ENCODE measurements at regions not wholly inside any gene's neighbourhood (a gene's known extent, or its start where the extent isn't known, plus 50 kb on each side); places are given as distances from the start of the nearest gene placed in this dataset.
A peak's percentile ranks its signal among the peaks of the same experiment; 100 is the strongest.

- no peak for DNase-seq (ENCODE audit: low spot score)
These were observed 796.0 kb upstream of the CHD1 start for GRCh38 chr5:99724732-99725290.

- no peak for DNase-seq (ENCODE audit: low spot score)
These were observed 792.7 kb upstream of the CHD1 start for GRCh38 chr5:99721506-99721905.

- DNase-seq (ENCODE audit: low spot score): no peak
These were observed 787.1 kb upstream of the CHD1 start for GRCh38 chr5:99715921-99716320.

GRCh38 chr5:99706160-99706559 is 777.4 kb upstream of the CHD1 start:
- DNase-seq (ENCODE audit: low spot score): no peak

- DNase-seq (ENCODE audit: low spot score): no peak
These were observed 773.8 kb upstream of the CHD1 start for GRCh38 chr5:99702565-99702964.

- DNase-seq (ENCODE audit: low spot score): no peak
These were observed 766.1 kb upstream of the CHD1 start for GRCh38 chr5:99694884-99695283.

GRCh38 chr5:99686538-99686937 is 757.7 kb upstream of the CHD1 start:
- no peak for DNase-seq (ENCODE audit: low spot score)

- DNase-seq (ENCODE audit: low spot score): no peak
These were observed 747.2 kb upstream of the CHD1 start for GRCh38 chr5:99675974-99676373.

GRCh38 chr5:99674101-99674500 is 745.3 kb upstream of the CHD1 start:
- DNase-seq (ENCODE audit: low spot score): no peak

GRCh38 chr5:99664972-99665371 is 736.2 kb upstream of the CHD1 start:
- no peak for DNase-seq (ENCODE audit: low spot score)

GRCh38 chr5:99651298-99651697 is 722.5 kb upstream of the CHD1 start:
- DNase-seq (ENCODE audit: low spot score): no peak

GRCh38 chr5:99646011-99646647 is 717.3 kb upstream of the CHD1 start:
- DNase-seq (ENCODE audit: low spot score): peak; percentile 8

GRCh38 chr5:99644822-99645221 is 716.0 kb upstream of the CHD1 start:
- DNase-seq (ENCODE audit: low spot score): no peak

GRCh38 chr5:99640646-99641045 is 711.8 kb upstream of the CHD1 start:
- peak; percentile 26 for DNase-seq (ENCODE audit: low spot score)

GRCh38 chr5:99639905-99640304 is 711.1 kb upstream of the CHD1 start:
- no peak for DNase-seq (ENCODE audit: low spot score)

- DNase-seq (ENCODE audit: low spot score): no peak
These were observed 707.9 kb upstream of the CHD1 start for GRCh38 chr5:99636663-99637062.

- DNase-seq (ENCODE audit: low spot score): no peak
These were observed 693.2 kb upstream of the CHD1 start for GRCh38 chr5:99621772-99622681.

- no peak for DNase-seq (ENCODE audit: low spot score)
These were observed 688.5 kb upstream of the CHD1 start for GRCh38 chr5:99617335-99617734.

- DNase-seq (ENCODE audit: low spot score): no peak
These were observed 686.1 kb upstream of the CHD1 start for GRCh38 chr5:99614888-99615287.

- DNase-seq (ENCODE audit: low spot score): peak; percentile 16
These were observed 678.3 kb upstream of the CHD1 start for GRCh38 chr5:99607124-99607523.

- DNase-seq (ENCODE audit: low spot score): no peak
These were observed 677.1 kb upstream of the CHD1 start for GRCh38 chr5:99605904-99606303.

GRCh38 chr5:99600952-99601351 is 672.1 kb upstream of the CHD1 start:
- peak; percentile 29 for DNase-seq (ENCODE audit: low spot score)

GRCh38 chr5:99590806-99591205 is 662.0 kb upstream of the CHD1 start:
- DNase-seq (ENCODE audit: low spot score): peak; percentile 6

Measured in A172 (cell line).